GM04504 (cell line): ENCODE measurements at regions not wholly inside any gene's neighbourhood (a gene's known extent, or its start where the extent isn't known, plus 50 kb on each side); places are given as distances from the start of the nearest gene placed in this dataset.

ENCODE experiments used
- DNase-seq: peaks from one replicate; pipeline ENCODE4 v3.0.0-alpha.2; 2012; ENCODE audit warnings: low read depth

GRCh38 chr6:93083337-93084230 lies 335.8 kb downstream of the EPHA7 start:
- no peak for DNase-seq

- DNase-seq: no peak
Observed at GRCh38 chr6:93081901-93082300, 337.5 kb downstream of the EPHA7 start.

- DNase-seq: no peak
Observed at GRCh38 chr6:93079061-93079460, 340.3 kb downstream of the EPHA7 start.

GRCh38 chr6:93073811-93074210 lies 345.5 kb downstream of the EPHA7 start:
- DNase-seq: no peak

- no peak for DNase-seq
Observed at GRCh38 chr6:93069856-93070255, 349.5 kb downstream of the EPHA7 start.

GRCh38 chr6:93059911-93060310 lies 359.4 kb downstream of the EPHA7 start:
- DNase-seq: no peak

- no peak for DNase-seq
Observed at GRCh38 chr6:93057584-93057983, 361.8 kb downstream of the EPHA7 start.

GRCh38 chr6:93048381-93048780 lies 371.0 kb downstream of the EPHA7 start:
- no peak for DNase-seq

GRCh38 chr6:93047033-93047432 lies 372.3 kb downstream of the EPHA7 start:
- no peak for DNase-seq

GRCh38 chr6:93045156-93045555 lies 374.2 kb downstream of the EPHA7 start:
- no peak for DNase-seq

- DNase-seq: no peak
Observed at GRCh38 chr6:93040375-93040774, 379.0 kb downstream of the EPHA7 start.

- no peak for DNase-seq
Observed at GRCh38 chr6:93036835-93037234, 382.5 kb downstream of the EPHA7 start.

GRCh38 chr6:93035756-93036155 lies 383.6 kb downstream of the EPHA7 start:
- DNase-seq: no peak

- DNase-seq: no peak
Observed at GRCh38 chr6:93021235-93021915, 398.0 kb downstream of the EPHA7 start.

- DNase-seq: no peak
Observed at GRCh38 chr6:93017626-93018025, 401.7 kb downstream of the EPHA7 start.

GRCh38 chr6:93017213-93017612 lies 402.1 kb downstream of the EPHA7 start:
- DNase-seq: no peak

- DNase-seq: no peak
Observed at GRCh38 chr6:93013054-93013453, 406.3 kb downstream of the EPHA7 start.

- no peak for DNase-seq
Observed at GRCh38 chr6:93008375-93008774, 411.0 kb downstream of the EPHA7 start.

GRCh38 chr6:92989656-92990055 lies 429.7 kb downstream of the EPHA7 start:
- no peak for DNase-seq

- DNase-seq: no peak
Observed at GRCh38 chr6:92979281-92979680, 440.1 kb downstream of the EPHA7 start.

- no peak for DNase-seq
Observed at GRCh38 chr6:92977018-92977417, 442.3 kb downstream of the EPHA7 start.

GRCh38 chr6:92967362-92967761 lies 452.0 kb downstream of the EPHA7 start:
- no peak for DNase-seq

- DNase-seq: no peak
Observed at GRCh38 chr6:92962846-92963245, 456.5 kb downstream of the EPHA7 start.
